OCI-LY3 (cell line): ENCODE measurements at regions not wholly inside any gene's neighbourhood (a gene's known extent, or its start where the extent isn't known, plus 50 kb on each side); places are given as distances from the start of the nearest gene placed in this dataset.

Experiments used
- H2AFZ ChIP-seq: fragments of 200-600, 300-600 bp; shearing (Covaris generic); 2 replicates; pipeline ENCODE4 v1.6.0; 2014; ENCODE audit warnings: antibody characterized with exemption, low read depth, low read length
- H3K27ac ChIP-seq: fragments of 200-600, 300-600 bp; sonication (generic); 2 replicates; pipeline ENCODE4 v1.5.1; 2014; ENCODE audit warnings: mild to moderate bottlenecking, low read length, moderate library complexity, mixed read lengths
- H3K27me3 ChIP-seq: fragments of 200-600, 300-600 bp; sonication (generic); 2 replicates; pipeline ENCODE4 v1.6.1; 2014; ENCODE audit warnings: low read depth, low read length, mixed read lengths
- H3K36me3 ChIP-seq: fragments of 200-600, 300-600 bp; sonication (generic); replicated peaks from 2 replicates; pipeline ENCODE3; 2014; ENCODE audit warnings: low read depth, low read length, mixed read lengths
- H3K4me1 ChIP-seq: fragments of 300-600, 200-600 bp; sonication (generic); 2 replicates; pipeline ENCODE4 v1.6.1; 2014; ENCODE audit warnings: low read length, mixed read lengths
- H3K4me2 ChIP-seq: fragments of 200-600, 300-600 bp; sonication (generic); 2 replicates; pipeline ENCODE4 v1.6.1; 2014; ENCODE audit warnings: low read length, mixed read lengths
- H3K4me3 ChIP-seq: fragments of 300-600, 200-600 bp; sonication (generic); 2 replicates; pipeline ENCODE4 v1.5.1; 2014; ENCODE audit warnings: antibody characterized with exemption, mild to moderate bottlenecking, low read length, moderate library complexity
- H3K79me2 ChIP-seq: fragments of 300-600, 200-600 bp; shearing (Covaris generic); 2 replicates; pipeline ENCODE4 v1.6.1; 2014; ENCODE audit warnings: mild to moderate bottlenecking, low read length, mixed read lengths
- H3K9ac ChIP-seq: fragments of 300-600, 200-600 bp; shearing (Covaris generic); 2 replicates; pipeline ENCODE4 v1.6.0; 2014; ENCODE audit warnings: mild to moderate bottlenecking, low read length, moderate library complexity
- H3K9me3 ChIP-seq: fragments of 200-600, 300-600 bp; shearing (Covaris generic); 2 replicates; pipeline ENCODE4 v1.6.1; 2014; ENCODE audit warnings: low read length, mixed read lengths; ENCODE audit not compliant: insufficient read depth
- H4K20me1 ChIP-seq: fragments of 200-600, 300-600 bp; sonication (generic); 2 replicates; pipeline ENCODE4 v1.6.1; 2016; ENCODE audit warnings: low read length, mixed read lengths; ENCODE audit not compliant: insufficient read depth
- CTCF ChIP-seq: fragments of 200-600, 300-600 bp; sonication (generic); IDR thresholded peaks from 2 replicates; pipeline ENCODE4 v1.5.1; 2014; ENCODE audit warnings: antibody characterized with exemption, low read length, low read depth
- EZH2phosphoT487 ChIP-seq: fragments of 200-600 bp; shearing (Covaris generic); IDR thresholded peaks from 2 replicates; pipeline ENCODE4 v1.6.1; 2018; ENCODE audit warnings: antibody characterized with exemption, mixed run types, low read depth

GRCh38 chr10:90604636-90605035, 253.2 kb downstream of the HTR7 start:
- TF ChIP-seq EZH2phosphoT487 (no peak), CTCF (no peak)

GRCh38 chr10:90605506-90605905, 252.3 kb downstream of the HTR7 start:
- no peaks in the 10 kb centered on the region for H3K9me3 ChIP-seq

More at GRCh38 chr10:90604636-90605035, 253.2 kb downstream of the HTR7 start:
- H4K20me1 ChIP-seq: no peaks in the 10 kb centered on the region
- no peaks in the 10 kb centered on the region for H3K36me3 ChIP-seq
- no peaks in the 10 kb centered on the region for H3K27me3 ChIP-seq
- no peaks in the 10 kb centered on the region for H3K79me2 ChIP-seq
- no peak overlapping the region for H3K9ac ChIP-seq
- H3K4me1 ChIP-seq: no peaks in the 10 kb centered on the region
- H3K4me2 ChIP-seq: no peak overlapping the region
- H2AFZ ChIP-seq: no peak overlapping the region
- no peak overlapping the region for H3K27ac ChIP-seq
- no peaks in the 10 kb centered on the region for H3K9me3 ChIP-seq
- H3K4me3 ChIP-seq: no peak overlapping the region

GRCh38 chr10:90612276-90612675, 245.6 kb downstream of the HTR7 start:
- no peak overlapping the region for H3K4me2 ChIP-seq
- TF ChIP-seq CTCF (no peak), EZH2phosphoT487 (no peak)
- H3K79me2 ChIP-seq: no peaks in the 10 kb centered on the region
- no peak overlapping the region for H3K4me3 ChIP-seq
- no peak overlapping the region for H3K27ac ChIP-seq
- H4K20me1 ChIP-seq: no peaks in the 10 kb centered on the region
- no peaks in the 10 kb centered on the region for H3K4me1 ChIP-seq
- no peaks in the 10 kb centered on the region for H3K36me3 ChIP-seq
- H2AFZ ChIP-seq: no peak overlapping the region
- H3K9ac ChIP-seq: no peak overlapping the region
- H3K27me3 ChIP-seq: no peaks in the 10 kb centered on the region
- H3K9me3 ChIP-seq: no peaks in the 10 kb centered on the region

More at GRCh38 chr10:90605506-90605905, 252.3 kb downstream of the HTR7 start:
- TF ChIP-seq CTCF (no peak), EZH2phosphoT487 (no peak)
- no peak overlapping the region for H3K9ac ChIP-seq
- no peaks in the 10 kb centered on the region for H3K27me3 ChIP-seq
- no peaks in the 10 kb centered on the region for H3K79me2 ChIP-seq
- no peaks in the 10 kb centered on the region for H3K4me1 ChIP-seq
- no peak overlapping the region for H3K4me2 ChIP-seq
- no peaks in the 10 kb centered on the region for H3K36me3 ChIP-seq
- no peak overlapping the region for H2AFZ ChIP-seq
- H3K4me3 ChIP-seq: no peak overlapping the region
- no peak overlapping the region for H3K27ac ChIP-seq
- H4K20me1 ChIP-seq: no peaks in the 10 kb centered on the region

GRCh38 chr10:90614631-90615030, 243.2 kb downstream of the HTR7 start:
- Histone ChIP-seq H3K27ac (no peak overlapping the region), H3K9me3 (no peaks in the 10 kb centered on the region), H2AFZ (no peak overlapping the region), H3K79me2 (no peaks in the 10 kb centered on the region), H4K20me1 (no peaks in the 10 kb centered on the region), H3K36me3 (no peaks in the 10 kb centered on the region), H3K4me3 (no peak overlapping the region), H3K27me3 (no peaks in the 10 kb centered on the region), H3K9ac (no peak overlapping the region), H3K4me1 (no peaks in the 10 kb centered on the region), H3K4me2 (no peak overlapping the region)
- no peak for TF ChIP-seq CTCF
- TF ChIP-seq EZH2phosphoT487: no peak
